ENCODE measurements at regions not wholly inside any gene's neighbourhood (a gene's known extent, or its start where the extent isn't known, plus 50 kb on each side); places are given as distances from the start of the nearest gene placed in this dataset.
"Not testable (repeated sequence)": the region's sequence is repeated elsewhere in the genome, so short reads cannot be mapped to it uniquely, and the experiment has no call there.

DNA sequence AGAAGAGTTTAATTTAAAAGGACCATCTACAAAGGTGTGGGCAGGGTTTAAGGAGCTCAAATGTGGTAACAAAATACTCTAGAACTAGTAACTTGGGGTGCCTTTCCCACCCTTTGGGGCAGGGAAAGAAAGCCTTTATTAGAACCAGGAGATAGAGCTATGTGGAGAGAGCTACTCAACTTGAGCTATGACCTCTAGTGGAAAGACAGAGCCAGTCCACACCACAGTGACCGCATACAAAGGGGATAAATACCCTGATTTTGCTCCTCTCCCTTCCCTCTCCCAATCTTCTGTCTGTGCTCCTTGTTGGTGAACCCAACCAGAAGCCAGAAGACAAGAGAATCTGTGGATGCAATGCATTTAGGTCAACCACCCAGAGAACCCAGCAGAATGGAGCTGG lies 54.4 kb upstream of the JAK1 start:
- DNase-seq (ENCODE audit: low read depth in 1 of 2, low spot score in 1 of 2): no peak

DNA sequence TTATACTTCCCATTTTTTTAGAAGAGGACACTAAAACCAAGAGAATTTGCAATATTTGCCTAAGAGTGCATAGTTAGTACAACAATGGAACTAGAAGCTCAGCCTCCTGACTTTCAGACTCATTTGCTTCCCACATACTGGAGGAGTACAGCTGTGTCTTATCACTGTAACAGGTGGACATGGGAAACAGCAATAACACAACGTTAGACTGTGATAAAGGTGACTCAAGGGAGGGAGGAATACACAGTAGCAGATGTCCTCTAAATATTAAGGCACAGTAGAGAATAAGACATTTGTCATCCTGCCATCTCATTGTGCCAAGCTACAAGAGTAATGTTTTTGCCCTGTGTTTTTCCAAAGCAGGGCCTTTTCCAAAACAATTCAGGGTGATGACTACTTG lies 55.4 kb upstream of the JAK1 start:
- DNase-seq (ENCODE audit: low read depth in 1 of 2, low spot score in 1 of 2): no peak

DNA sequence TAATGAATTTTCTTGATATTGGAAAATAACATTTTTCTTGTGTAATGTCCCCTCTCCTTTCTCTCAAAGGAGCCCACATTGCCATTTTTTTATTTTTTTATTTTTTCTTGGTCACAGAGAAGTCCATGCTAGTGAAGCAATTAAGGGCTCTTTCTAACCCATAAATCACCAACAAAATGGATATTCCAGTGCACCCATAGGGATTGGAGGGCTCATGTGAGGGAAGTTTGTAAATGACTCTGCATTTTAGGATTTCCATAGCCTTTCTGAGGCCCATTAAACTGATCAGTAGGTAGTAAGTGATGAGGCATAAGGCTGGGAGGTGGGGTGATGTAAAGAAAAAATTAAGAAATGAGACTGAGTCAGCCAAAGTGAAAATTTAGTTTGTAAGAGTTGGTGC lies 55.9 kb upstream of the JAK1 start:
- no peak for DNase-seq (ENCODE audit: low read depth in 1 of 2, low spot score in 1 of 2)

DNA sequence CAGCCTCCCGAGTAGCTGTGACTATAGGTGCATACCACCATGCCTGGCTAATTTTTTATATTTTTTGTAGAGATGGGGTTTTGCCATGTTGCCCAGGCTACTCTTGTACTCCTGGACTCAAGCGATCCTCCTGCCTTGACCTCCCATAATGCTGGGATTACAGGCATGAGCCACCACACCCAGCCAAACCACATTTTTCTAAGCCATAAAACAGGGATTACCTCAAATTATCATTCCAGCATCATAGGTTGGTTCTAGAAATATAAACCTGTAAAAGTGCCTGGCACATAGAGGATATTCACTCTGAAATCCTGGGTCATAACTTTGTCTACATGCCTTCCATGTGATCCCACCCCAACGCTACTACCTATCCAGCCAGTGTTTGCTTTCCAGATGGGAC lies 59.4 kb upstream of the JAK1 start:
- no peak for DNase-seq (ENCODE audit: low read depth in 1 of 2, low spot score in 1 of 2)

DNA sequence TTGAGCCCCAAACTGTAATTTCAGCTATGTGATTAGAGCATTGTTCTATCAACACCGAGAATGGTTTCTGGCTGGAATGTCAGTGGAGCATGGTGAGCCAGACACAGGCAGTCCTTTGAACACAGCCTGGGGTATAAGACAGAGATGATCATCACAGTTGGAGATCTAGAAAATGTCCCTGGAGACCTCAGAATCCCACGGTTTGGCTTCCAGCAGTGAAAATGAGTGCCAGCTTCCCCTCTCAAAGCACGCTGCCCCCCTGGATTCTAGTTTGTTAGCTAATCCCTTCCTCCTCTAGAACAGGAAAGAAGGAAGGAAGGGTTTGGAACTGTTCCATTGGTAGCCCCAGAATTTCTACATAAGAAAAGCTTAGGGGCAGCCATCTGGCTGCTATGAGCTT lies 59.9 kb upstream of the JAK1 start:
- DNase-seq (ENCODE audit: low read depth in 1 of 2, low spot score in 1 of 2): no peak

DNA sequence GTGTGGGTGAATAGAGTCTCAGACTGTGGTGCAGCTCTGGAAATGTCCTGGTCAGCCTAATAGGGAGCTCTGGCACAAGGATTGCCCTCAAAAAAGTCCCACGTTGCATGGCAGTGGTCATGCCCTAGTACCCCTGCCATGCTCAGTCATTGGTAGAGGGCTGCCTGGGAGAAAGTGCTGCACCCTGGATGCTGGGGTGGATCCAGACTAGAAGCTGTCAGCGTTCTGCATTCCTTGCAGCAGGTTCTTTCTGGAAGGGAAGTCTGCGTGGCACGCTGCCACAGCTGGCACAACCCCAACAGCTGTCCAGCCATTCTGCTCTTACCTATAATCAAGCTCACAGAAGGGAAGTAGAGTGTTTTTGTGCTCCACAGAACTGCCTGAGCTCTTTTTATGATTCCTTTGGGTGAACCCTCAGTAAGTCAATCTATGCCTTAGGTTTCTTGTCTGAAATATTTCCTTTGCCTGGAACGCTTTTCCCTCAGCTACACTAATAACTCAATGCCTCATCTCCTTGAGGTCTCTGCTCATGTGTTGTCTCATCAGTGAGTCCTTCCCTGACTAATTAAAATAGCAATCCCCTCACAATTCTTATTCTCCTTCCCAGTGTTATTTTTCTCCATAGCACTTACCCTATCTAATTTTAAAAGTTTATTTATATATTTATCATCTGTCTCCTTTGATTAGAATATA lies 61.5 kb upstream of the JAK1 start:
- DNase-seq (ENCODE audit: low read depth in 1 of 2, low spot score in 1 of 2): no peak

DNA sequence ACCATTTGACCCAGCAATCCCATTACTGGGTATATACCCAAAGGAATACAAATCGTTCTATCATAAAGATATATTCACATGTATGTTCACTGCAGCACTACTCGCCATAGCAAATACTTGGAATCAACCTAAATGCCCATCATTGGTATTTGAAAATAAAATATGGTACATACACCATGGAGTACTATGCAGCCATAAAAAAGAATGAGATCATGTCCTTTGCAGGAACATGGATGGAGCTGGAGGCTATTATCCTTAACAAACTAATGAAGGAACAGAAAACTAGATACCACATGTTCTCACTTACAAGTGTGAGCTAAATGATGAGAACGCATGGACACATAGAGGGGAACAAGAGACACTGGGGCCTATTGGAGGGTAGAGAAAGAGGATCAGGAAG lies 63.1 kb upstream of the JAK1 start:
- not testable (repeated sequence) for DNase-seq (ENCODE audit: low read depth in 1 of 2, low spot score in 1 of 2)

DNA sequence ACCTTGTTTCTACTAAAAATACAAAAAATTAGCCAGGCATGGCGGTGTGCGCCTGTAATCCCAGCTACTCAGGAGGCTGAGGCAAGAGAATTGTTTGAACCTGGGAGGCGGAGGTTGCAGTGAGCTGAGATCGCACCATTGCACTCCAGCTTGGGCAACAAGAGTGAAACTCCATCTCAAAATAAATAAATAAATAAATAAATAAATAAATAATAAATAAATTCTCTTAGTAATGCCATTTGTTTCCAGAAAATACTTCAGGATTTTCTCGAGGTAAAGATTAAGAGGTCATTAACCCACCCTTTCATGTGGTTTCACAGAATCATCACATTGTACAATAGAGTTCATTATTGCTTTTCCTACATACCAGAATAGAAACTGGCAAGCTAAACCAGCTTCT lies 68.5 kb upstream of the JAK1 start:
- DNase-seq (ENCODE audit: low read depth in 1 of 2, low spot score in 1 of 2): not testable (repeated sequence)

DNA sequence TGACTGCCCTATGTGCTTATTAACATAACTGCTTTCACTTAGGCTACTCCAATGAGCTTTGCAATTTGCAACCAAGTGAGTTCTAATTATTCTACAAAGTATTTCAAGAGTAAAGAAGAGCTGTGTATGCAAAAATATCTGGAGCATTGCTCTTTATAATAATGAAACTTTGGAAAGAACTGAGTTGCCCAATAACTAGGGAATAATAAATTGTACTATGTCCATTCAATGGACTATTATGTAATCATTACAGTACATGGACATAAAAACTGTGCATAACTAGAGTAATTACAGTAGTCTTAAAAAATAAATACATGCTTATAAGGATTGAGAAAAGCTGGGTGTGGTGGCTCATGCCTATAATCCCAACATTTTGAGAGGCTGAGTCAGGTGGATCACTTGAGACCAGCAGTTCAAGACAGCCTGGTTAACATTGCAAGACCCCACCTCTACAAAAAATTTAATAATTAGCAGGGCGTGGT lies 70.3 kb upstream of the JAK1 start:
- DNase-seq (ENCODE audit: low read depth in 1 of 2, low spot score in 1 of 2): no peak

DNA sequence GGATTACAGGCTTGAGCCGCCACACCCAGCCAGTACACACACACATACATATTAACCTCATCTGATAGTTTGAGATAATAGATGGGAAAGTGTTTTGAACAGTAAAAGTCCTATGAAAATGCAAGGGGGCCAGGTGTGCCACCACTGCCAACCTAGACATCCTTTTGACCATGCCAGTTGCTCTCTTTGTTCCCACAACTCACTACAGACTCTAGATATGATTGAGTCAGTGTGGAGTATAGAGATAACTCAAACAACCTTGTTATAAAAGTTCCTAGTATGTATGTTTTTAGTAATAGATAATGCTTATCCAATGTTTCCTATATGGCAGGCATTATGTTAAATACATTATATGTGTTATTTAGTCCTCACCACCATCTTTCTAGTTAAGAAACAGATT lies 72.7 kb upstream of the JAK1 start:
- DNase-seq (ENCODE audit: low read depth in 1 of 2, low spot score in 1 of 2): no peak

DNA sequence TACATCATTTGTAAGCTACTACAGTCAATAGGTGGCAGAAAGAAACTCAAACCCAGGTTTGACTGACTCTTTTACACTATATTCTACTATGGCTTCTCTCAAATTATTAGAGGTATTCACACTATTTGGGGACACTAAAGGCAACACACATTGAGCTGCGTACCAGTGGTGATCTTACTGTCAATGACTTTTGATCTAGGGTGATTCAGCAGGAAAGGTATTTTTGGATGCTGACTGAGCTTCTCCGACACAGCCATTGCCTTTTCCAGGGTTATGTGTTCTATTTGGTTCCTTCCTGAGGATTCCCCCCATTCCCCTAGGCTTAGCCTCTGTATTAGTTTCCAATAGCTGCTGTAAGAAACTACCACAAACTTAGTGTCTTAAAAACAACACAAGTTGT lies 73.2 kb upstream of the JAK1 start:
- DNase-seq (ENCODE audit: low read depth in 1 of 2, low spot score in 1 of 2): no peak

DNA sequence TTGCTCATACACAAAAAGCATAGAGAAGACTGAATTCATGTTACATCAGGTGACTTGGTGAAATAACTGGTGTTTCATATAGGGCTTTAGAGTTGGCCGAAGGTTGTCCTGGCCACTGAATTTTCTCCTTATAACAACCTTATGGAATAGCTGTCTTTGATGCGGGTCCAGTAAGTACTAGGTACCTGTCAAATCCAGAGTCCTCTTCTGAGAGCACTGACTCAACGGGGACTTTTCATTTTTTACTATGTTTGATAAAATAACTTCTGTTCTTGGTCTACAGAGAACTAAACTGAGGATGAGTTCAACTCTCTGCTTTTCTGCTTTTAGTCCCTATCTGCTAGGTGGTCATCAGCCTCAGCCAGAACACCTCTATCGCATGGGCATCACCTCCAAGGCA lies 76.1 kb upstream of the JAK1 start:
- DNase-seq (ENCODE audit: low read depth in 1 of 2, low spot score in 1 of 2): no peak

DNA sequence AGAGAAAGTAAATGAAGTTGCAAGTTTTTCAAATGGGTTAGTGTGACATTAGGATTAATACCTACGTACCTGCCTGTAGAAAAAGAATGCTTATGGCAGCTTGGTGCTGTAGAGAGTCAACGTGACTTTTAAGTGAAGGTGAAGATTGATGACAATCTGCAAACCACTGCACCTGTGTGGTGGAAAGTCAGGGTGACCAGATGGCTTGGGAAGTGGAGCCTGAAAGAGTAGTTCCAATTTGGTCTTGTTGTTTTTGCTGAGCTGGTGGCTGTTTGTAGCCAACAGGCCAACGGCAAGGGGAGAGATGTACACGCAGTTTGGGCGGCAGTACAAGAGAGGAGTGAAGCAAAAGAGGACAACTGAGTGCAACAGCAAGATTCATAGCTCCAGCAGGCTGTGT lies 78.1 kb upstream of the JAK1 start:
- no peak for DNase-seq (ENCODE audit: low read depth in 1 of 2, low spot score in 1 of 2)

DNA sequence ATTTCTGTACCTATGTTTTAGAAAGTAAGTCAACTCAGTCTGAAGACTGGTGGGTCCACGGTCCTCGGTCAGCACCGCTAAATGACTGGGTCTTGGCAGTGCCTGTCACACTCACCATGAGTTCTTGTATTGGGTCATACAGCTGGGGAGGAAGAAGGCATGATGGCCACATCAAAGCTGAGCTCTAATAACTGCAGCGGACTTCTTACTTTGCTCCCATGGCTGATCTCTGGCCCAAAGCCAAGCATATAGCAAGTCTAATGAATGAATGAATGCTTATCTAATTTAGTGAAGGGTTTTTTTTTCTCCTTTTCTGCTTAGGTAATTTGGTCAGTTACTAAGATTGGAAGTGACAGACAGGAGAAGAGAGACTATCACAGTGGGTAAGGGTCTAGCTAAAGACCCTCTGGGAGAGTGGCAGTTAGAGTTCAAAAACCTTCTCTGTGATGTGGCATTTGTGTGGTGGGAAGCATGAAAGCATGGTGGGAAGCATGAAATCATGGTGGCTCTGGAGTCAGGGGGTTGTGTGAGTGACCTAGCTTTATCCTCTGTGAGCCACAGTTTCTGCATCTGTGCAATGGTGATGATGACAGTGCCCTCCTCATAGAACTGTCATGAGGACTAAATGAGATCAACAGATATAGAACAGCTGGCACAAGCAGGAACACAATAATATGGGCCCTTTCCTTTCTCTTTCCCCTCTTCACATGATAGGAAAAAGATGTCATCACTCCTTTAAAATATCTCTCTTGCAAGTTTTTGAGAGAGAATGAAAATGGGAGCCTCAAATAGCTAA lies 78.9 kb upstream of the JAK1 start:
- no peak for DNase-seq (ENCODE audit: low read depth in 1 of 2, low spot score in 1 of 2)

DNA sequence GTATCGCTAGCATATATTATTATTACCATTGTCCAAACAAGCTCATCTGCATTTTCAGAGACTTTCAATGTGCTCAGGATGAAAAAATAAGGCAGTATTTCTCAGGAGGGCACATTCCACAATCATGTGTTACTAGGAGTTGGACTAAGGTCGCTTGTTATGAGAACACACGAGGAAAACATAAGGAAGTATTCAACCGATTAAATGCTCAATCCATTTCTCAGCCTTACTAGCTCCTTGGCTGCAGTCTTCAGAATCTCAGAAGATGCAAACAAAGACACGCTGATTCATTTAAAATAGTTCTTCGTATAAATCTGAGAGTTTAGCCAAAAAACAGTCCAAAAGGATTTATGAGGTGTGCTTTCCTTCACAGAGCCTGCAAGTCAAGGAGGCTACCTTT lies 82.0 kb upstream of the JAK1 start:
- no peak for DNase-seq (ENCODE audit: low read depth in 1 of 2, low spot score in 1 of 2)

DNA sequence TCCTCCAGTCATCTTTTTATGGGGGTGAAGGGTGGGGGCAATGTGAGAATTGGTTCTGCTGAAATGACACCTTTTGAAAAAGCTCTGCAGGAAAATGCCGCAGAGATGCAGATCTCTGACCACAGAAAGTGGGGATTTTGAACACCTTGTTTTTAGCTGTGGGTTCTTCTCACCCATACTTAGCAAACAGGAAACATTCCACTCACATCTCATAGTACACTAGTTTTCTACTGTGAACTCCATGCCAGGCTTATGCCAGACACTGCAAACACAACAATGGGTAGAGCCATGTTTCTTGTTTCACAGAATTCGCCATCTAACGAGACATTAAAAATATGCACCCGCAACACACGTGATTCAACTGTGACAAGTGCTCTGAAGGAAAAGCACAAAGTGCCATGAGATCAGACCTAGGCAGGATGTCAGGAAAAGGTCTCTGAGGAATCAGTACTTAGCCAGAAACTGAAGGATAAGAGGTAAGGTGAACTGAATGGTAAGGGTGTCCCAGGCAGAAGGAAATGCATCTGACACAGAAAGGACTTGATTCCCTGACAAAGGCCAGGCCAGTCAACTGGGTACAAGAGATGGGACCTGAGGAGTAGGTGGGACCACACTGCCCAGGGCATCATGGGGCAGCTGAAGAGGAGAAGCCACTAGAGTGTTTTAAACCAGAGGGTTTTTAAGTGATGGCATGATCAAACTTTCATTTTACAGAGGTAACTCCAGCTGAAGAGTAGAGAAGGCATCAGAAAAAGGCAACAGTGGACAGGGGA lies 83.8 kb upstream of the JAK1 start:
- no peak for DNase-seq (ENCODE audit: low read depth in 1 of 2, low spot score in 1 of 2)

DNA sequence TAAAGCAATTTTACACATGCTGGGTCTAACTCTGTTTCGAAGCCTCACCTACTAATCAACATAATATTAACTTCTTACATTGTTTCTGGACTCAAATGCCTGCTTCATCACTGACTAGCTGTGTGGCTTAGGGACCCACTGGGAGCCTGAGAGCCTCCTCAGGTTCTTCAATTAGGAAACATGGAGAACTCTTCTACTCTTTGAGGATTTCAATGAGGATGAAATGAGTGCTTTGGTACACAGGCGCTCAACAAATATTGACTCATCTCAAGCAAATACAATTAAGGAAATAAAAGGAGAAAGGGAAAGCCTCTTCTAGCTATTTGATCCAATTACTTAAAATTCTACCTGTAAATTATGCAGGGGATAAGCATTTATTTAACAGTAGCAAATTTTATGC lies 84.4 kb upstream of the JAK1 start:
- no peak for DNase-seq (ENCODE audit: low read depth in 1 of 2, low spot score in 1 of 2)

DNA sequence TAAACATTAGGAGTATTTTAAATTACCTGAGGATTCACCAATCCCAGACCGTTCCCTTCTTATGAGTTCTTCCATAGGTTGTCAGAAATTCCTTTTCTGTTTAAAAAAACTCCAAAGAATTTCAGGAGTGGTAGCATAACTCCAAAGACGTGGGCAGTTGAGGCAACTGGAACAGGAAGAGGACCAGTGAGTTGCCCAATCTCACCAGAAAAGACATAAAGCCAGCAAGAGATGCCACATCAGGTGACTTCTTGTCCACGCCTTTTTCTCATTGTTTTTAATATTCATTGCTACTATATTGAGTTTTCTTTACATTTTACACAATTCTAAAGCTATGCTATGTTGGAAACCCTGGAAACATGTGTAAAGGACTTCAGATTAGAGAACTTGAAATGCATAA lies 88.1 kb upstream of the JAK1 start:
- no peak for DNase-seq (ENCODE audit: low read depth in 1 of 2, low spot score in 1 of 2)

DNA sequence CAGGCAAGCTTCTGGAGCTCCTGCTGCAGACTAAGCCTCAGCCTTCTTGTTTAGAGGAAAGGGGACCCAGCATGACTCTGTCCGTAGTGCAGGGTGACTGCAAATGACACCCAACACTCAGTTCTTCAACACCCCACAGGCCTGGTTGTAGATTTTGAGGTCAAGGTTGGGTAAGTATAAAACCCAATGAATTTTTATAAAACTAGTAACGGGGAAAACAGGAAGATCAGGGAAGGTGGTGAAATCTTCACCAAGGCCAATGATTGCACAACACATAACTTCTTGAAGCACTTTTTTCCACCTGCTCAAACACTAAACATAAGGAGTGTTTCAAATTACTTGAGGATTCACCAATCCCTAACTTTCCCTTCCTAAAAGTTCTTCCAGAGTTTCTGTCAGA lies 89.4 kb upstream of the JAK1 start:
- DNase-seq (ENCODE audit: low read depth in 1 of 2, low spot score in 1 of 2): no peak

DNA sequence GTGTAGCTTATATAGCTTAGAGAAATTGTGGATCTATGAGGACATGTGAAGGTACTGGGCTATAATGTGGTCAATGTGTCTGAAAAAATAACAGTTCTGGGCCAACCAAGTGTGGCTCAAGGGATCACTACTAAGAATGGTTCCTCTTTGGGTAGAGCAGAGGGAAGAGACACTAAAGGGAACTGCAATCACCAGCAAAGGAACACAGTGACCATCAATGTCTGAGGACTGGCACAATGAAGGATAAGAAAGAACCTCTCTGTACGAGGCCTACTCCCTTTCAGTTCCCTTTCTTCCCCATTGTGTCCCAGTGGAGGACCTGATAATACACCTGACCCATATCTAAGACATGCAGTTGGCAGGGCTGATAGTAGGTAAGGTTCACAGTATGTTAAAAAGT lies 89.9 kb upstream of the JAK1 start:
- no peak for DNase-seq (ENCODE audit: low read depth in 1 of 2, low spot score in 1 of 2)

DNA sequence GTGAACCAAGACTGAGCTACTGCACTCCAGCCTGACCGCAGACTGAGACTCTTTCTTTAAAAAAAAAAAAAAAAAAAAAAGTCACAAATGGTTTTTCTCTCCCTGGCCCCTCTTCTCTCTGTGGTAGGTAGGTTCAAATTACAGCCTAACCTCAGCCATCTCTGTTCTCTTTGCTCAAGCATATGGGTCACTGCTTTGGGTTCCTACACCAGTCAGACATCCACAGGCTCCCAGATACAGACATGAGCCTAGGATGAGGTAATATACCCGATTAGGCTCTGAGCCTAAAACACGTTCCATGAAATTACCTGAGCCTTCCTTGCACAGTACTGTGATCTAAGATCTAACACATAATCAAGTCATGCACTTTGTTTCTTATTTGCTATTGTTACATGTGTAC lies 90.5 kb upstream of the JAK1 start:
- DNase-seq (ENCODE audit: low read depth in 1 of 2, low spot score in 1 of 2): no peak

DNA sequence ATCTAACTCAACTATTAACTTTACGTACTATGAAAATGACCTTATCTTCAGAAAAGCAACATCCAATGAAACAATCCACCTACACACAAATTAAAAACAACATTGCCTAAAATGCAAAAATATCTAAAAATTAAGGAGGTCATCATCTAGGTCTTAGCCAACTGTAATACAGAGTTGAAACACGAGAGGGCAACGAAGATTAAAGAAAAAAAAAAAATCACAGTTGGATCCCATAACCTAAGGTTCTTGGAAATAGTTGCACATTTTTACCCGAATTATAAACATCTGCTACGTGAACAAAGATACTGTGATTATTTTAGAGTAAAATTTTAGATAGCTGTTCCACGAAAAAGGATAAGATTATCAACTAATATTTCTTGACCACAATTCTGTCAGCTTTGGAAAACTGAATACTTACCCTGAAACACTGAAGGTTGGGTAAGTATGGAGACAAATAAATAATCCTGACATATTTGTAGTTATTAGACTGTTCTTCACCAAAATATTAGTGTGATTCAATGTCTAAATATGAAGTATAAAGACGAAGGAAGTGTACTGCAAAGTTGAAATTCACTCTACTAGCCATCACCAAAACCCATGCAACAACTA lies 88.0 kb upstream of the AK4 start:
- DNase-seq (ENCODE audit: low read depth in 1 of 2, low spot score in 1 of 2): no peak

Data from stimulated activated CD4-positive, alpha-beta T cell treated with anti-CD3 and anti-CD28 coated beads, Interleukin-15, amount 100 ng/mL, for 1 hour (primary cell).